ENCODE measurements at regions not wholly inside any gene's neighbourhood (a gene's known extent, or its start where the extent isn't known, plus 50 kb on each side); places are given as distances from the start of the nearest gene placed in this dataset.

DNA sequence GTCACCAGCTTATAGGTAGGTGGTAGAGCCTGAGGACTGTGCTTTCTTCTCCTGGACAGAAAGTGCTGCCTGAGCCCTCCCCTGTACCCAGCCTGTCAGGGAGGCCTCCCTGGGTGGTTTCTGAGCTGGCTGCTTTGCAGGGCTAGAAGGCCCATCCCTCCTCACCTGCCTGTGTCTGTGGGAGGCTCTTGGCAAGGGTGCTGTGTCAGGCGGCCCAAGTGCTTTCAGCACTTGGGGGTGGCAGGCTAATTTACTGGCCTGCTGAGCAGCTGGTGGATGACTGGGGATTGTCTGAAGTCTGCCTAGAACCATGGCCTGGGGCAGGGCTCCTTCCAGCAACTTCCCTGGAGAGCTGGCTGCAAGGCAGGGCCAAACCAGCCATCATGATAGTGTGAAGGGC lies 139.0 kb upstream of the NAV2 start:
- Histone ChIP-seq H3K18ac (ENCODE audit: low read length) (no peak overlapping the region), H3K27ac (replicated peaks; ENCODE audit: low read length) (no peak overlapping the region), H3K4me3 (ENCODE audit: low read length in 2 of 2) (no peak overlapping the region), H2AK5ac (ENCODE audit: low read depth, low read length) (no peak overlapping the region), H2AFZ (ENCODE audit: low read length) (no peak overlapping the region), H4K91ac (ENCODE audit: low read depth, low read length, poor library complexity) (no peak overlapping the region), H3K79me1 (ENCODE audit: low read depth, low read length) (no peaks in the 10 kb centered on the region), H2BK15ac (ENCODE audit: low read length) (no peak overlapping the region), H3K23ac (ENCODE audit: low read depth, low read length, poor library complexity) (no peak overlapping the region), H4K8ac (ENCODE audit: low read depth, low read length) (no peak overlapping the region), H3K36me3 (replicated peaks in 1 of 2; ENCODE audit: control insufficient read depth in 2 of 2, insufficient read depth in 2 of 2, low read length in 2 of 2) (no peaks in the 10 kb centered on the region), H3K27me3 (ENCODE audit: control insufficient read depth in 3 of 3, insufficient read depth in 3 of 3, low read depth in 1 of 3, low read length in 3 of 3) (no peaks in the 10 kb centered on the region), H3K4ac (ENCODE audit: low read length) (no peak overlapping the region), H3K4me2 (ENCODE audit: insufficient read depth, low read length, poor library complexity, severe bottlenecking) (no peak overlapping the region), H2BK120ac (ENCODE audit: low read depth, low read length) (no peak overlapping the region), H2BK5ac (ENCODE audit: low read length) (no peak overlapping the region), H3K4me1 (ENCODE audit: control insufficient read depth in 2 of 2, insufficient read depth in 1 of 2, low read depth in 1 of 2, low read length in 2 of 2) (peaks cover 12 to 21% of the 10 kb centered on the region in 2 donors), H2BK12ac (ENCODE audit: low read length) (no peak overlapping the region), H3K9ac (ENCODE audit: low read depth, low read length, poor library complexity) (no peak overlapping the region), H3K14ac (ENCODE audit: low read length) (no peak overlapping the region), H3K9me3 (replicated peaks in 1 of 2; ENCODE audit: control insufficient read depth in 2 of 2, insufficient read depth in 1 of 2, low read depth in 1 of 2, low read length in 2 of 2) (peaks cover 0 to 4% of the 10 kb centered on the region in 2 donors)
- DNase-seq (ENCODE audit: low spot score): no peak
- no CpG with 5 or more reads among the region's 1 CpG for WGBS, 2 donors (ENCODE audit: extremely low coverage in 2 of 2, insufficient read length in 2 of 2, insufficient replicate concordance in 1 of 2)

DNA sequence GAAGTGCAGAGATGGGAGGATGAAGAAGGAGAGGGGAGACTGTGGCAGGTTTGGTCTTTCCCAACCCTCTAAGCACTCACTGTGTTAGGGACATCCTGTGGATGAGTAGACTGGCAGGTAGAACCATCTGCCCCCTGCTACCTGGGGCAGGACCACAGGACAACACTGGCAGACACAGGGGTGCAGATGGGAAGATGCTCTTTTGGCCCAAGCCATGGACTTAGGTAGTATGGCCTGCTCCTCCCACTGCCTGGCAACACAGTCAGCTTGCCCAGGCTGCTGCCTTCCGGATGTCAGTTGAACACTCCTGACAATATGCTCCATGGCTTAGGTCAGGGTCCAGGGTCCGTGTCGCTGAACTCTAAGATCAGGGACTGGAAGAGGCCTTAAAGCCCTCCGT lies 140.7 kb upstream of the NAV2 start:
- peaks cover 2 to 4% of the 10 kb centered on the region in 2 donors for H3K4me1 ChIP-seq (ENCODE audit: control insufficient read depth in 2 of 2, insufficient read depth in 1 of 2, low read depth in 1 of 2, low read length in 2 of 2)
- H2AK5ac ChIP-seq (ENCODE audit: low read depth, low read length): no peak overlapping the region
- no peaks in the 10 kb centered on the region for H3K79me1 ChIP-seq (ENCODE audit: low read depth, low read length)
- no peak overlapping the region for H2BK12ac ChIP-seq (ENCODE audit: low read length)
- no peak overlapping the region for H3K9ac ChIP-seq (ENCODE audit: low read depth, low read length, poor library complexity)
- no peak overlapping the region for H2AFZ ChIP-seq (ENCODE audit: low read length)
- H4K8ac ChIP-seq (ENCODE audit: low read depth, low read length): no peak overlapping the region
- no peak overlapping the region for H3K4me3 ChIP-seq (ENCODE audit: low read length in 2 of 2)
- H3K4me2 ChIP-seq (ENCODE audit: insufficient read depth, low read length, poor library complexity, severe bottlenecking): no peak overlapping the region
- H3K9me3 ChIP-seq (replicated peaks in 1 of 2; ENCODE audit: control insufficient read depth in 2 of 2, insufficient read depth in 1 of 2, low read depth in 1 of 2, low read length in 2 of 2): peaks cover 0 to 4% of the 10 kb centered on the region in 2 donors
- H3K4ac ChIP-seq (ENCODE audit: low read length): no peak overlapping the region
- WGBS, 2 donors (ENCODE audit: extremely low coverage in 2 of 2, insufficient read length in 2 of 2, insufficient replicate concordance in 1 of 2): no CpG with 5 or more reads among the region's 4 CpGs
- H3K27me3 ChIP-seq (ENCODE audit: control insufficient read depth in 3 of 3, insufficient read depth in 3 of 3, low read depth in 1 of 3, low read length in 3 of 3): no peaks in the 10 kb centered on the region
- H3K27ac ChIP-seq (replicated peaks; ENCODE audit: low read length): no peak overlapping the region
- DNase-seq (ENCODE audit: low spot score): no peak
- H3K23ac ChIP-seq (ENCODE audit: low read depth, low read length, poor library complexity): no peak overlapping the region
- no peak overlapping the region for H2BK15ac ChIP-seq (ENCODE audit: low read length)
- no peak overlapping the region for H3K14ac ChIP-seq (ENCODE audit: low read length)
- no peaks in the 10 kb centered on the region for H3K36me3 ChIP-seq (replicated peaks in 1 of 2; ENCODE audit: control insufficient read depth in 2 of 2, insufficient read depth in 2 of 2, low read length in 2 of 2)
- H2BK5ac ChIP-seq (ENCODE audit: low read length): no peak overlapping the region
- H4K91ac ChIP-seq (ENCODE audit: low read depth, low read length, poor library complexity): no peak overlapping the region
- H3K18ac ChIP-seq (ENCODE audit: low read length): no peak overlapping the region
- H2BK120ac ChIP-seq (ENCODE audit: low read depth, low read length): no peak overlapping the region

- Histone ChIP-seq H3K36me3 (replicated peaks in 1 of 2; ENCODE audit: control insufficient read depth in 2 of 2, insufficient read depth in 2 of 2, low read length in 2 of 2) (no peaks in the 10 kb centered on the region), H2AK5ac (ENCODE audit: low read depth, low read length) (no peak overlapping the region), H3K4me2 (ENCODE audit: insufficient read depth, low read length, poor library complexity, severe bottlenecking) (no peak overlapping the region), H3K27me3 (ENCODE audit: control insufficient read depth in 3 of 3, insufficient read depth in 3 of 3, low read depth in 1 of 3, low read length in 3 of 3) (no peaks in the 10 kb centered on the region), H2AFZ (ENCODE audit: low read length) (no peak overlapping the region), H3K4me3 (ENCODE audit: low read length in 2 of 2) (no peak overlapping the region), H4K91ac (ENCODE audit: low read depth, low read length, poor library complexity) (no peak overlapping the region), H3K27ac (replicated peaks; ENCODE audit: low read length) (no peak overlapping the region), H2BK5ac (ENCODE audit: low read length) (no peak overlapping the region), H2BK15ac (ENCODE audit: low read length) (no peak overlapping the region), H3K4ac (ENCODE audit: low read length) (no peak overlapping the region), H3K23ac (ENCODE audit: low read depth, low read length, poor library complexity) (no peak overlapping the region), H3K4me1 (ENCODE audit: control insufficient read depth in 2 of 2, insufficient read depth in 1 of 2, low read depth in 1 of 2, low read length in 2 of 2) (no peaks in the 10 kb centered on the region), H3K79me1 (ENCODE audit: low read depth, low read length) (no peaks in the 10 kb centered on the region), H2BK12ac (ENCODE audit: low read length) (no peak overlapping the region), H4K8ac (ENCODE audit: low read depth, low read length) (no peak overlapping the region), H3K14ac (ENCODE audit: low read length) (no peak overlapping the region), H2BK120ac (ENCODE audit: low read depth, low read length) (no peak overlapping the region), H3K9ac (ENCODE audit: low read depth, low read length, poor library complexity) (no peak overlapping the region), H3K9me3 (replicated peaks in 1 of 2; ENCODE audit: control insufficient read depth in 2 of 2, insufficient read depth in 1 of 2, low read depth in 1 of 2, low read length in 2 of 2) (peaks cover 0 to 4% of the 10 kb centered on the region in 2 donors), H3K18ac (ENCODE audit: low read length) (no peak overlapping the region)
- DNase-seq (ENCODE audit: low spot score): no peak
- WGBS, 2 donors (ENCODE audit: extremely low coverage in 2 of 2, insufficient read length in 2 of 2, insufficient replicate concordance in 1 of 2): no CpG with 5 or more reads among the region's 1 CpG
These were observed 141.7 kb upstream of the NAV2 start for GRCh38 chr11:19570889-19571288.

GRCh38 chr11:19567996-19568395 lies 144.6 kb upstream of the NAV2 start:
- no peaks in the 10 kb centered on the region for H3K36me3 ChIP-seq (replicated peaks in 1 of 2; ENCODE audit: control insufficient read depth in 2 of 2, insufficient read depth in 2 of 2, low read length in 2 of 2)
- H3K4me1 ChIP-seq (ENCODE audit: control insufficient read depth in 2 of 2, insufficient read depth in 1 of 2, low read depth in 1 of 2, low read length in 2 of 2): no peaks in the 10 kb centered on the region
- no peak overlapping the region for H3K14ac ChIP-seq (ENCODE audit: low read length)
- no peak overlapping the region for H3K23ac ChIP-seq (ENCODE audit: low read depth, low read length, poor library complexity)
- peaks cover 0 to 4% of the 10 kb centered on the region in 2 donors for H3K9me3 ChIP-seq (replicated peaks in 1 of 2; ENCODE audit: control insufficient read depth in 2 of 2, insufficient read depth in 1 of 2, low read depth in 1 of 2, low read length in 2 of 2)
- H3K18ac ChIP-seq (ENCODE audit: low read length): no peak overlapping the region
- no peak overlapping the region for H3K27ac ChIP-seq (replicated peaks; ENCODE audit: low read length)
- no peak overlapping the region for H3K9ac ChIP-seq (ENCODE audit: low read depth, low read length, poor library complexity)
- no peak overlapping the region for H2AFZ ChIP-seq (ENCODE audit: low read length)
- H3K4ac ChIP-seq (ENCODE audit: low read length): no peak overlapping the region
- no peak overlapping the region for H3K4me2 ChIP-seq (ENCODE audit: insufficient read depth, low read length, poor library complexity, severe bottlenecking)
- no peaks in the 10 kb centered on the region for H3K27me3 ChIP-seq (ENCODE audit: control insufficient read depth in 3 of 3, insufficient read depth in 3 of 3, low read depth in 1 of 3, low read length in 3 of 3)
- no peak overlapping the region for H2AK5ac ChIP-seq (ENCODE audit: low read depth, low read length)
- H4K8ac ChIP-seq (ENCODE audit: low read depth, low read length): no peak overlapping the region
- no peaks in the 10 kb centered on the region for H3K79me1 ChIP-seq (ENCODE audit: low read depth, low read length)
- H4K91ac ChIP-seq (ENCODE audit: low read depth, low read length, poor library complexity): no peak overlapping the region
- no peak for DNase-seq (ENCODE audit: low spot score)
- no CpG with 5 or more reads among the region's 3 CpGs for WGBS, 2 donors (ENCODE audit: extremely low coverage in 2 of 2, insufficient read length in 2 of 2, insufficient replicate concordance in 1 of 2)
- H3K4me3 ChIP-seq (ENCODE audit: low read length in 2 of 2): no peak overlapping the region
- no peak overlapping the region for H2BK5ac ChIP-seq (ENCODE audit: low read length)
- H2BK120ac ChIP-seq (ENCODE audit: low read depth, low read length): no peak overlapping the region
- no peak overlapping the region for H2BK15ac ChIP-seq (ENCODE audit: low read length)
- no peak overlapping the region for H2BK12ac ChIP-seq (ENCODE audit: low read length)

All from neuronal stem cell (in vitro differentiated cells).